Activated T-helper 1 cell treated with anti-CD3 and anti-CD28 coated beads, Interleukin-2, amount 50 U/mL, for 16 hours (primary cell): ENCODE measurements at regions not wholly inside any gene's neighbourhood (a gene's known extent, or its start where the extent isn't known, plus 50 kb on each side); places are given as distances from the start of the nearest gene placed in this dataset.
"Not testable (repeated sequence)": the region's sequence is repeated elsewhere in the genome, so short reads cannot be mapped to it uniquely, and the experiment has no call there.

Experiments used
- DNase-seq, 2 donors: peaks; one replicate each; pipeline ENCODE4 v3.0.0-alpha.2; 2020; ENCODE audit warnings: low read depth in 1 of 2, low spot score in 1 of 2

- DNase-seq: not testable (repeated sequence)
These were observed 186.2 kb upstream of the NOTCH2NLA start for GRCh38 chr1:146415017-146415416.

DNA sequence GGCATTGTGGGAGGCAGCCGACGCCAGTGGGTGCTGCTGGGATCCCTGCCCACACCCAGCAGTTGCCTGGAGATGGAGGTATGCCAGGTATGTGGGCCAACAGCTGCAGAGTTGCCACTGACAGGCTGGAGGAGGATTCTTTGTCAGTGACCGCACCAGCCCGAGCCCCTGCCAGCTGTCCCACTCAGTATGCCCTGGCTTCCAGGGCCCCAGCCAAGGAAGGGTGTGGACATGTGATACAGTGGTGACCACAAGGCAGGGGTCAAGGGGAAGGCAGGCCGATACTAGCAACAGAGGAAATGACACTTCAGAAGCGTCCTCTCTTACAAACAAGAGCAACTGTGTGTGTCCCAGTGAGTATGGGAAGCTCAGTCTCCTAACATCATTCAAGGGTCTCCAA is 185.1 kb upstream of the NOTCH2NLA start:
- not testable (repeated sequence) for DNase-seq

DNA sequence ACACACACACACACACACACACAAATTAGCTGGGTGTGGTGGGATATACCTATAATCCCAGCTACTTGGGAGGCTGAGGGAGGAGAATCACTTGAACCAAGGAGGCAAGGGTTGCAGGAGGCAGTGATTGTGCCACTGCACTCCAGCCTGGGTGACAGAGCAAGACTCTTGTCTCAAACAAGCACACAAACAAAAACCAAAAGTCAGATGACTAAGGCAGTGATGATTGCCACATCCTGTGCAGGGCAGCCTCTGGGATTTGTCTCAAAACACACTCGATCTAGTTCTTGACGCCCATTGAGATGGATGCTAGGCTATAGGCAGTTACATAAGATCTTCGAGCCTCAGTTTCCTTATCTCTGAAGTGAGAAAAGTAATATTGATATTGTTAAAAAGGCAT is 183.1 kb upstream of the NOTCH2NLA start:
- not testable (repeated sequence) for DNase-seq

- not testable (repeated sequence) for DNase-seq
These were observed 181.1 kb upstream of the NOTCH2NLA start for GRCh38 chr1:146409817-146410441.

GRCh38 chr1:146409116-146409801 is 180.4 kb upstream of the NOTCH2NLA start:
- DNase-seq: not testable (repeated sequence)

DNA sequence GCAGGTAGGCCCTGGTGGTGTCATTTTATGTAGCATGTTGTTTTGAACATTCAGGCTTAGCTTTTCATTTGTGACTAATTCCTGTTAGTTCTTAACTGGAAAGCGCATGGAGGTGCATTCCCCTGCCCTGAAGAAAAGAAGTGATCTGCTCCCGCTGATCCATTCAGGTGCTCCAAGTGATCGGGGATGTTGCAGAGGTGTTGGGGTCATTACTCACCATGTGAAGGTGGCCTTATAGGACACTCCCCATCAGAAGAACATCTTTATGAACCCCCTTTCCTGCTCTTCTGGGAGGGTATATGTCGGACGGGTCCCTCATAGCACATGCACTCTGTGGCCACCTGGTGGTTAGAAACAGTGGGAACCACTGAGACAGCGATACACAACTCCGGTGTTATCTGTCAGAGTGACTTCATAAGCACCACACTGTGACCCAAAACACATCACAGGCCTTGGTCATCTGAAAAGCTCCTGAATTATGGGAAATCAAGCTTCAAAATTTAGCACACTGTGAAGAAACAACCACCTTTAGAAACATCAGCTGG is 172.5 kb upstream of the NOTCH2NLA start:
- not testable (repeated sequence) for DNase-seq

GRCh38 chr1:146400173-146401121 is 171.6 kb upstream of the NOTCH2NLA start:
- not testable (repeated sequence) for DNase-seq

GRCh38 chr1:146399225-146399624 is 170.4 kb upstream of the NOTCH2NLA start:
- DNase-seq: not testable (repeated sequence)

GRCh38 chr1:146396801-146397200 is 168.0 kb upstream of the NOTCH2NLA start:
- not testable (repeated sequence) for DNase-seq

- not testable (repeated sequence) for DNase-seq
These were observed 167.4 kb upstream of the NOTCH2NLA start for GRCh38 chr1:146396242-146396641.

- DNase-seq: not testable (repeated sequence)
These were observed 165.0 kb upstream of the NOTCH2NLA start for GRCh38 chr1:146393796-146394195.

DNA sequence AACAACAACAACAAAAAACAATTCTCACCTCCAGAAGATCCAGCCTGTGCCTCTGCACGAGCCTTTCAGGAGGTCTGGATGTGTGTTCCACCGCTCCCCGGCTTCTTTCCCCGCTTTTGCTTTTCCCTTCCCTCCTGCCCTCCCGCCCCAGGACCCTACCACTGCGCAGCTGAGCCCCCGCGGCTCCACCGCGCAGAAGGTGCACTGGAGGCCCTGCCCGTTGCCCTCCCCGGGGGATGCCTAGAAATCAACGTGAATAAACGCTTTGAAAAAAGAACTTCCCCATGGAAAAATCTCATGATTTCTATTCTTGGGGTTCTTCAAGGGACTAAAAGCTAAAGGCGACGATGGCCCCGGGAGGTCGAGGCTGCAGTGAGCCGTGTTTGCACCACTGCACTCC is 164.3 kb upstream of the NOTCH2NLA start:
- not testable (repeated sequence) for DNase-seq

- not testable (repeated sequence) for DNase-seq
These were observed 160.4 kb upstream of the NOTCH2NLA start for GRCh38 chr1:146389178-146389577.

DNA sequence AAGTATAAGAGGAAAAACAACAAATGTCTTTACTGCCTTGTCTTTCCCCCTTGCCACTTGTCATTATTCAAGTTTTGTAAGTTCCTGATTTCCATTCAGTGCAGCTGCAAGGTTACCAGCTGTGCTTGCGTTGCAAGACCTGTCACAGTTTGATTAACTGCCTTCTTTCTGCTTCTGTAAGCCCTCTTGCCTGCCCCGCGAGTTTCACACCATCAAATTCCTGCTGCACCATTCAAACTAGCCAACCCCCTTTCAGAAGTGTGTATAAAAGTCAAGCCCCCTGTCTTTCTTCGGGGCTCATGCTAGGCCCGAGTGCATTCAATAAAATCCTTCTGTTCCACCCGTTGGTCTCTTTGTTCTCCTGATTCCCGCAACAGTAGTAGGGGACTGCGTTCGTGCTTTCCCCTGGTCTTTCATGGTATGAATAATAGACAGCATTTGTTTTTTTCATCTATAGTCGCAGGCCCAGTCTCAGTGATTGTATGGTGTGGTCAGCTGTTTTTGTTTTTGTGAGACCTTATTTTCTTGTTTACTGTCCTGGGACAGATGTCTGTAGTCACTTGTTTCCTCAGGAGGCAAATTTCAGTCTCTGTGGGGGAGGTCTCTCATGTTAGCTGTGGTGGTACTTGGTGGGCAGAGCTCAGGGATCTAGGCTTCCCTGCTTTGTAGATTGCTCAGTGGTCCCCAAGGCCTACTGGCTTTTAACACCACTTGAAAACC is 159.1 kb upstream of the NOTCH2NLA start:
- not testable (repeated sequence) for DNase-seq

DNA sequence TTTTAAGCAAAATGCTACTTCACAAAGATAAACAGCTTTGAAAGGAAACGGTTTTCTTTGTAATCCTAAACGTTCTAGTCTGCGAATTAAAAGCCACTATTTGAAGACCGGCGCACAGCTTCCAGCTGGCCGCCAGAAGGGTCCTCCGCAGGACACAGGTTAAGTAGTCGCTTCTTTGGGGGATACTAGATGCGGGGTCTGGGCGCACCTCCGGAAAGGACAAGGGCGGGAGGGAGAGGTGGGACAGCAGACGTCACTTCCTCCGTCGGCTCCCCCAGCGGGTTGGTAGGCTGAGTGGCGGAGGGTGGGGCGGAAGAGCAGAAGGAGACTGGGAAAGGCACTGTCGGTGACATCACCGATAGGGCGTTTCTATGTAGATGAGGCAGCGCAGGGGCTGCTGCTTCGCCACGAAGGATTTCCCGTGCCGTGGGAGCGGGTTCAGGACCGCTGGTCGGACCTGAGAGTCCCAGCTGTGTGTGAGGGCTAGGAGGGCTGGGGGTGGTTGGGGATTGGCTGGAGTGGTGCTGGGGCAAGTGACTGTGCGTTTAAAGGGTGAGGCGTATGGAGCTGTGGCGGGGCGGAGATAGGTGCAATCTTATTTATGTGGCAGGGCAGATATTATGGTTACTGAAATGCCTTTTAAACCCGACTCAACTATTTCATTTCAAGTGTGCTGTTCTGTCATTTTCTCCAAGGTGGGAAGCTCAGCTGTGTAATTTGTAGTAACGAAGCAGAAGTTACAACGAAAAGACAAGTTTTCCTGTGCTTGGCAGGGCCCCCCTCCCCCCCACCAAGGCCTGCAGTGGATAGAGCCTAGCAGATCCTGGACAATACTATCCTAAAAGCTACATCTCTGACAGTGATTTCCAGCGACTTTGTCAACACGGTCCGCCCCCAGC is 158.3 kb upstream of the NOTCH2NLA start:
- peak; percentile 21 to 48 for DNase-seq

DNA sequence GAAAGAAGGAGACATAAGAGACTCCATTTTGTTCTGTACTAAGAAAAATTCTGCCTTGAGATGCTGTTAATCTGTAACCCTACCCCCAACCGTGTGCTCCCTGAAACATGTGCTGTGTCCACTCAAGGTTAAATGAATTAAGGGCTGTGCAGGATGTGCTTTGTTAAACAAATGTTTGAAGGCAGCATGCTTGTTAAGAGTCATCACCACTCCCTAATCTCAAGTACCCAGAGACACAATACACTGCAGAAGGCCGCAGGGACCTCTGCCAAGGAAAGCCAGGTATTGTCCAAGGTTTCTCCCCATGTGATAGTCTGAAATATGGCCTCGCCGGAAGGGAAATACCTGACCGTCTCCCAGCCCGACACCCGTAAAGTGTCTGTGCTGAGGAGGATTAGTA is 152.4 kb upstream of the NOTCH2NLA start:
- not testable (repeated sequence) for DNase-seq

GRCh38 chr1:146376708-146377496 is 148.1 kb upstream of the NOTCH2NLA start:
- peak; percentile 53 to 64 for DNase-seq

DNA sequence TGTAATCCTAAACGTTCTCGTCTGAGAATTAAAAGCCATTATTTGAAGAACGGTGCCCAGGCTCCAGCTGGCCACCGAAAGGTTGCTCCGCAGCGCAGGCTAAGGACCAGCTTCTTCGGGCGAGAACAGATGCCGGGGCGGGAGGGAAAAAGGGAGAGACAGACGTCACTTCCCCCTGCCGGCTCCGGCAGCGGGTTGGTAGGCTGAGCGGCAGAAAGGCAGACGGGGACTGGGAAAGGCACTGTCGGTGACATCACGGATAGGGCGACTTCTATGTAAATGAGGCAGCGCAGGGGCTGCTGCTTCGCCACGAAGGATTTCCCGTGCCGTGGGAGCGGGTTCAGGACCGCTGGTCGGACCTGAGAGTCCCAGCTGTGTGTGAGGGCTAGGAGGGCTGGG is 147.5 kb upstream of the NOTCH2NLA start:
- peak; percentile 55 to 74 for DNase-seq

DNA sequence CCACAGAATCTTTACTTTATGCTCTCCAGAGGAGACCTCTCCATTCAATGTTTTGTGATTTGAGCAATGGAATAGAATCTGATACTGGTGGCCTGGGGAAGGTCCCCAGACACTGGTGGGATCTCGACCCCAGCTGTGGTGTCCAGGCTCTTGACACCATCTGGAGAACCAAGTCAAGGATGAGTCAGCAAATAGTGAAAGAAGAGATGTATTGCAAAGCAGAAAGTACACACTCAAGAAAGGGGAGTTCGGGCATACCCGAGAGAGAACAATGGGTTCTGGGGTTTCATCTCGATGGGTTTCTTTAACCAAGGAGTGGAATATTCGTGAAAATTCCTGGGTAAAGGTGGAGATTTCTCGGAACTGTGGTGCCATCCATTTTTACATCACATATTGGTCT is 146.3 kb upstream of the NOTCH2NLA start:
- DNase-seq: not testable (repeated sequence)
